SK-MEL-5 (cell line): ENCODE measurements at regions not wholly inside any gene's neighbourhood (a gene's known extent, or its start where the extent isn't known, plus 50 kb on each side); places are given as distances from the start of the nearest gene placed in this dataset.

Experiments used
- DNase-seq: peaks from one replicate; pipeline ENCODE4 v3.0.0-alpha.2; 2016; ENCODE audit warnings: low read depth, low spot score
- in situ Hi-C: cut with HindIII; loops from 2 replicates; pipeline ENCODE4 v1.10.0; 2016; ENCODE audit warnings: low sequenced_read_pairs, high pct_unique_total_duplicates, low pct_unique_long_range_greater_than_20kb
- small RNA-seq, 2 experiments: library from RNA; depleted of rRNA; stranded (forward); fragments of <200 nt; gene quantifications; one replicate each; pipeline ENCODE3, GENCODE V24; 2014

GRCh38 chr9:12612211-12612770, 80.9 kb upstream of the TYRP1 start:
- no peak for DNase-seq
- in situ Hi-C loops = no loop called here

DNA sequence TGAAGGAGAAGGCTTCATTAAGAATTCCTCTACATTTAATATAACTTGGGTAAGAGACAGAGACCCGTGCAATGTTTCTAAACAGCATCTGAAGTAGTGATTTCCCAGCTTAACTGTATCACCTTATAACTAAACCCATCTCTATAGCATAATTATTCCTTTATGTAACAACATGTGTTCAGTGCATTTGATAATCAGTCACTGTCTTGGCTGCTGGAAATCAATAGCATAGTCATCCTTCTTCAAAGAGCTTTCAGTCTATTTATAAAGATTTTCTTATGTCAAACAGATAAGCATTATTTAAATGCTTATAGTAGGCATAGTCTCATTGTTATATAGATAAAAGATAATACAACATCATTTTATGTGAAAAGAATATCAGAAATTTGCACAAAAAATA, 80.1 kb upstream of the TYRP1 start:
- DNase-seq = peak; percentile 55
- in situ Hi-C loops = no loop called here

DNA sequence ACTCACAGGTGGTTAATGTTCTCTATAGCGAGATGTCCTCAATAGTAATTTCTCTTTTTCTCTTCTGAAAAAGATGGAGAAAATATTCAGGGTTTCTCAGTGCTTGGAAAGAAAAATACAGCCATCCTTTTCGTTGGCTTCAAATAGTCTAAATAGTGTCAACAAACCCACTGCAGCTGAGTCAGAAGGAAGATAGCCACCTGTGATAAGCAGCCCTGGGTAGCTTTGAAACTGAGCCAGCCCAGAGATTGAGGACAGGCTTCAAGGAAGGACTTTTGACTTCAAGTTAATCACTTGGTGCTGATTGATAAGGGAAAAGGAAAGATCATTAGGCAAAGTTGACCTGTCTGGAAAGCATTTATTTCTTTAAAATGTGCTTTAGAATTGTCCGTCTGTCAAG, 78.7 kb upstream of the TYRP1 start:
- in situ Hi-C loops = no loop called here

DNA sequence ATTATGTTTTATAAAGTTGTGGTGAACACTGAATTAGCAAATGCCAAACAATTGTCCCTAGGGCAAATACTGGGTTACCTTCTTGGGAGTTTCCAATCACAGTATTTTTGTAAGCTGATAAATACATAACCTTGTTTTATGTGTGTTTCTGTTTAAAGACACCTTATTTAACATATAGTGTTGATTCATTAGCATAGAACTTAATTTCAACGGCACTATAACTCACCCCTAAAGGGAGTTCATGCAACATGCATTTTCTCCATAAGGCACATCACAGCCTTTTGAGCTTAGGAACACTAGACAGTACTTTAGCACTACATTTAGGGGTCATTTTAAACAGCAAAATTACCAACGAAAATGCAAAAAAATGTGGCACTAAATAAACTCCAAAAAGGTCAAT, 74.2 kb upstream of the TYRP1 start:
- in situ Hi-C loops = no loop called here
- no peak for DNase-seq

More for the DNA sequence above, 78.7 kb upstream of the TYRP1 start:
- DNase-seq = no peak

GRCh38 chr9:12625844-12626243, 67.3 kb upstream of the TYRP1 start:
- no peak for DNase-seq
- in situ Hi-C loops = no loop called here

DNA sequence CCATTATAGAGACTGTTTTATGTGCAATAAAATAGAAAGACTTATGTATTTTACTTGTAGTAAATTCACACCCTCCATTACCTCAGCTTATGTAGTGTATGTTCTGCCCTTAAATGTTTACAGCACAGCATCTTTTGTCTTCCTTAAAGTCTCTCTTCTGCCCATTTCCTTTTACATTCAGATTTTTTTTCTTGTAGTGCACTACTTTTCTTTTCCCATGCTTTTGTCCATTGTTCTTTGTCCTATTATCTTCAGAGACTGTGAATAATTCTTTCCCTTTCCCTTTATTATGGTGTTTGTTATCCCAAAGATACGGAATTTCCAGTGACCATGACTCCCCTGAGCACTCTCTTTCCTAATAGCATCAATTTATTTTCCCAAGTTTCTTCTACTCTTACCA, 66.1 kb upstream of the TYRP1 start:
- in situ Hi-C loops = no loop called here

GRCh38 chr9:12628546-12628945, 64.6 kb upstream of the TYRP1 start:
- in situ Hi-C loops = no loop called here
- DNase-seq = no peak

More for the DNA sequence above, 66.1 kb upstream of the TYRP1 start:
- DNase-seq = no peak

GRCh38 chr9:12629067-12629466, 64.1 kb upstream of the TYRP1 start:
- DNase-seq = no peak
- in situ Hi-C loops = no loop called here

DNA sequence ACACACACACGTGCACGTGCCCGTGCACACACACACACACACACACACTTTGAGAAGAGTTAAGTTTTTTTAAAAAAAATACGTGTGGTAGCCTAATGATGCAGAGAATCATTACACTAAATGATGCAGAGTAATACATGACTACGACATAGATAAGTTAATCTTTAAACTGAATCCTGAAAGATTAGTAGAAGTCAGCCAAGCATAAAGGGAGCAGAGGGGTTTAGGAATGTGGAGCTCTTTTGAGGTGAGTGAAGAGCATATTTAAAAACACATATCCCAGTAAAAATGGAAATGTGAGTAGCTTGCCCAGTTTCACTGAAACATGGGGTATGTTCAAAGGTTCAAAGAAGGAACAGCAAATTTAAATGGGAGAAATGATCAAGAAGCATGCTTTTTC, 61.3 kb upstream of the TYRP1 start:
- DNase-seq = no peak
- in situ Hi-C loops = no loop called here

- in situ Hi-C loops = no loop called here
- DNase-seq = no peak
Observed at GRCh38 chr9:12633016-12633765, 60.0 kb upstream of the TYRP1 start.

DNA sequence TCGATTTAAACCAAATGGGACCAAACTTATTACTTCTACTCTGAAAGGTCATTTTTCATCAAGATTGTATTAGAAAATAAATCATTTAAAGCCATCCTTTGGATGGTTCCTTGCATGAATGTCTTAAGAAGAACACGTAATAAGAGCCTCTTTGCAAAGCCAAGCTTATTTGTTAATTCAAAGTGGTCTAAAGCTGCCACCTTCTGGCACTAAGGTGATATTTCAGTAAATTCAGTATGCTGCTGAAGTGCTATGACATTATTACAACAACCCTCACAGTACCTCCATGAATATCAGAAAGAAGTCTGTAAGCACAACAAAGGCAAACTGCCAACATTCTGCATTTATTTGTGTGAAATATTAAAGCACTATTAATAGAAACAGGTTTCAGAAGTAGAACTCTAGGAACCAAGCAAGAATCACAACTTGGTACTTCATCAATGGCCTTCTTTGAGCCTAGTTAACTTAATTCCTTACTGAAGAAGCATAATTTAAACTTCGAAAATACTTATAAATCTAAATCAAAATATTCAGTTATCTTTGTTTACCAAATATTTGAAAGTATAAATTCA, 53.1 kb upstream of the TYRP1 start:
- in situ Hi-C loops = no loop called here
- DNase-seq = peak; percentile 80

DNA sequence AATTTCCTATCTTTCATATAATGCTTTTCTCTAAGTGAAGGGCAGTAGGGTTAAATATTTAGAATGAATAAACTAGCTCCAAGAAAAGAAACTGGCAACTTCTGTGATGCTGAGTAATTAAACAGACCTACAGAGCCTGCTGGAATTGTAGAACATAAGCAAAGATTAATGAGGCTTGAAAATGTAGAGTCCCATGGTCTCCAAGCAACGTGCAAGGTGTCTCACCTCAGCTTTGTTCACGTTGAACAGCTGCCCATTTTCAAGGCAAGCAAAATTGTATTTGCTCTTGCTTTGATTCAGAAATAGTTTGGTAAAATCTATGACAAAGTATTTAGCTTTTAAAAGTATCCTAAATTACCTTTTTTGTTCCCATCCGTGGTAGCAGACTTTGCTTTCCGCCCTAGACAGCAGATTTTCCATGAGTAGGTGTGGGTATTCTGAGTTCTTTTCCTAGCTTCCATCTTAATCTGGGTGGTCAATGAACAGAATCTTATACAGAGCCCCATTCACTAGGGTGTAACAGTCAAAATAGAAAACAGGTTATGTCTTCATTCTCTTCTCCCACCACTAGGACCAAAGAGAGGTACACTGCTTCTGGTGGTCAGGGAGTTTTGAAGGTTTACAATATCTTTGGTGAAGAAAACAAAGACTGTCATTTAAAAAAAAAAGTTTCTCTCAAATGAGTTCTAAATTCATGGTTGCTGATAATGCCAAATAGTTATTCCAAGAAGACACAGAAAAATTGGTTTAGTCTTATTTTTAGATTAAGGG, 52.1 kb upstream of the TYRP1 start:
- in situ Hi-C loops = no loop called here
- DNase-seq = peak; percentile 43

Small RNA genes in the stretch of these regions (small RNA-seq; reads per million reads assigned to genes)
- gene AL161788.1 (0 reads per million in 2 experiments), gene AL162413.1 (0 reads per million in 2 experiments), gene AL592227.1 (0 reads per million in 2 experiments), gene RNU2-47P (0.02 to 0.14 reads per million in 2 experiments)
